Vagina (tissue), 2 donors: ENCODE measurements at regions not wholly inside any gene's neighbourhood (a gene's known extent, or its start where the extent isn't known, plus 50 kb on each side); places are given as distances from the start of the nearest gene placed in this dataset.

Experiments
- POLR2A ChIP-seq, 2 donors: fragments of 450-650 bp; IDR thresholded peaks; one replicate each; pipeline ENCODE4 v1.6.1; 2017; ENCODE audit warnings: antibody characterized with exemption in 2 of 2, mild to moderate bottlenecking in 2 of 2, moderate library complexity in 2 of 2
- POLR2AphosphoS5 ChIP-seq, 2 donors: sonication (generic); formaldehyde crosslinking; IDR thresholded peaks; one replicate each; pipeline ENCODE4 v1.9.0; 2017; ENCODE audit warnings: antibody characterized with exemption in 2 of 2, mild to moderate bottlenecking in 2 of 2, low read depth in 1 of 2; ENCODE audit not compliant: insufficient read depth in 1 of 2
- TF ChIP-seq, protein P1 (sequence below), 3 experiments: fragments of 450-650 bp in 2 of 3; fragments of 200-600 bp in 1 of 3; sonication (generic) in 1 of 3; IDR thresholded peaks; one replicate each; pipeline ENCODE4 v1.5.1; 2017 to 2019; ENCODE audit warnings: antibody characterized with exemption in 3 of 3, mild to moderate bottlenecking in 2 of 3, moderate library complexity in 2 of 3

DNA sequence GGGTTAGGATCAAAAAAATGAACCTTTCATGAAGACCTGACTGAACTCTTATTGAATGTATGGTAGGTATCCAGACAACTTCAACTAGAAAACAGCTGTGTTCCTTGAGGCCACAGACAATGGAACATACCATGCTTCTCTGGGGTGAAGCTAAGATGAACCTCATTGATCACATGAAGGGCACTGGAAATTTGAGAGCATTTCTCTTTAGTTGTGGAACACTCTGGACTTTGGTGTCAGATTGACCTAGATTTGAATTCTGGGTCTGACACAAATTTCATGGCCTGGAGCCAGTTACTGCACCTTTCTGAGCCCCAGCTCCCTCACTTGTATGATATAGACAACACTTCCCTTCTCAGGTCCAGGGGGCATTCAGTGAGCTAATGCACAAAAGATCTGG lies 411.2 kb upstream of the ID2 start:
- TF ChIP-seq, protein P1, sequence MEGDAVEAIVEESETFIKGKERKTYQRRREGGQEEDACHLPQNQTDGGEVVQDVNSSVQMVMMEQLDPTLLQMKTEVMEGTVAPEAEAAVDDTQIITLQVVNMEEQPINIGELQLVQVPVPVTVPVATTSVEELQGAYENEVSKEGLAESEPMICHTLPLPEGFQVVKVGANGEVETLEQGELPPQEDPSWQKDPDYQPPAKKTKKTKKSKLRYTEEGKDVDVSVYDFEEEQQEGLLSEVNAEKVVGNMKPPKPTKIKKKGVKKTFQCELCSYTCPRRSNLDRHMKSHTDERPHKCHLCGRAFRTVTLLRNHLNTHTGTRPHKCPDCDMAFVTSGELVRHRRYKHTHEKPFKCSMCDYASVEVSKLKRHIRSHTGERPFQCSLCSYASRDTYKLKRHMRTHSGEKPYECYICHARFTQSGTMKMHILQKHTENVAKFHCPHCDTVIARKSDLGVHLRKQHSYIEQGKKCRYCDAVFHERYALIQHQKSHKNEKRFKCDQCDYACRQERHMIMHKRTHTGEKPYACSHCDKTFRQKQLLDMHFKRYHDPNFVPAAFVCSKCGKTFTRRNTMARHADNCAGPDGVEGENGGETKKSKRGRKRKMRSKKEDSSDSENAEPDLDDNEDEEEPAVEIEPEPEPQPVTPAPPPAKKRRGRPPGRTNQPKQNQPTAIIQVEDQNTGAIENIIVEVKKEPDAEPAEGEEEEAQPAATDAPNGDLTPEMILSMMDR (IDR thresholded peaks at IDR 0.05), result no peak
- TF ChIP-seq POLR2A (IDR thresholded peaks at IDR 0.05), result no peak
- TF ChIP-seq POLR2AphosphoS5 (IDR thresholded peaks at IDR 0.05; ENCODE audit: insufficient read depth in 1 of 2, low read depth in 1 of 2), result no peak
